GM18505 (cell line): ENCODE measurements at regions not wholly inside any gene's neighbourhood (a gene's known extent, or its start where the extent isn't known, plus 50 kb on each side); places are given as distances from the start of the nearest gene placed in this dataset.

Experiments used
- ATAC-seq: cut with Tn5 transposase; IDR thresholded peaks from one replicate; pipeline ENCODE4 v1.9.1; 2021; ENCODE audit not compliant: unreplicated experiment
- POLR2A ChIP-seq: IDR thresholded peaks from 4 replicates; pipeline ENCODE4 v1.6.1; 2011; ENCODE audit warnings: borderline replicate concordance; ENCODE audit not compliant: insufficient read depth, insufficient read length; ENCODE audit errors: extremely low read depth

DNA sequence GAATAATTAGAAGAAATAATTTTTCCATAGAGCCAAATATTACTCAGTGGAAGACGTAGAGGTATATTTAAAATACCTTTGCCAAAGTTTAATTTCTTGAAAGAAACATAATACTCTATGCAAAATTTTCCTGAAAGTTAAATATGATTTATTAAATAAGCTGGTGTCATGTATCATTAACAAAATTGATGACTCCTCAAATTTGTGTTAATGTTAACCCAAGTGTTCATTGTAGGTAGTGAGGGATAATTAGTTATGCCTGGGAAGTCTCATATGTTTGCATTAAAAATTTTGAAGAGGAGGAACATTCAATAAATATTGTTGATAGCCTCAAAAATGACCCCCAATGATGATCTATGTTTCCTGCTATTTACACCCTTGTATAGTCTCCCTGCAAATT, 292.7 kb upstream of the AMOT start:
- no peak for ATAC-seq
- TF ChIP-seq POLR2A = no peak

DNA sequence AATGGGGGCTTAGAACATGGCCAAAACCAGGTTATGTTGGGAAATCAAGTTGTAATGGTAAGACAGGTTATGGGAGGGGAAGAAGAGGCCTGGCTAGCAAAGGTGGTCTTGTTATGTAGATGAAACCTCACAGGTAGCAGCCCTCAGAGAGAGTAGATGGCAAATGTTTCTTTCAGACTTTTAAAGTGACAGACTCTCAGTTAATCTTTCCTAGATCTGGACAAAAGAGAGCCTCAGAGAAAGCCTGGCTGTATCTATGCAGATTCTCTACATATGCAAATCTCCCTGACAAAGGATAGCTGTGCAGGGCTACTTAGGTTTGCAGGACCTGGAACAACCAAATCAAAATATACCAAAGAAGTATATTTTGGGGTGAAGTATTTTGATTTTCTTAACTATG, 284.1 kb upstream of the AMOT start:
- no peak for ATAC-seq
- no peak for TF ChIP-seq POLR2A

DNA sequence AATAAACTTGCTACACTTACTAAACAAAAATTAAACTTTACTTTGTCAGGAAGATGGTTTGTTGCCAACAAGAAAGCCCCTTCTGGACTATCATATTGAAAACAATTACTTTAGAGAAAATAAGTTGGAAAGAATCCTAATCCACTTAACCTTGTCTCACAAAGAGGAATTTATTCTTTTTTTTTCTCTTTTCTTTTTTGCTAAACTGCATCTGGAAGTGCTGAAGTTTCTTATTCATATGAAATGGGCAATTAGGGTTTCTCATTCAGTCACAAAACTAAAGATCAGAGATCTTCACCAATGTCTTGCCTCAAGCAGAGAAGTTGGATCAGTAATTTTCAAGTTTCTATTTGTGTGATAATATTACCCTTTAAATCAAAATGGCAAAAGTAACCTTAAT, 234.9 kb upstream of the AMOT start:
- no peak for ATAC-seq
- no peak for TF ChIP-seq POLR2A

DNA sequence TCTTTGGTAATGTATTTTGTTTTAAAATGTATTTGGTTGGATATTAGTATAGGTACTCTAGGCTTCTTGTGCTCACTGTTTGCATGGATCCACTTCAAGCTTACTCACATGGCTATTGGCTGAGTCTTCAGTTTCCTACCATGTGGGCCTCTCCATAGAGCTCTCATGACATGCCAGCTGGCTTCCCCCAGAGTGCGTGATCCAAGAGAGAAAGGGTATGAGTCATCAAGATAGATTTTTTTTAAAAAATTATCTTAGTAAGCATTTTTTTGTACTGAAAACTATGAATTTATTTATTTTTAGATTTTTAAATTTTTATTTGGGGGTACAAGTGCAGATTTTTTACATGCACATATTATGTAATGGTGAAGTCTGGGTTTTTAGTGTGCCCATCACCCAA, 219.1 kb upstream of the AMOT start:
- TF ChIP-seq POLR2A = no peak
- no peak for ATAC-seq

DNA sequence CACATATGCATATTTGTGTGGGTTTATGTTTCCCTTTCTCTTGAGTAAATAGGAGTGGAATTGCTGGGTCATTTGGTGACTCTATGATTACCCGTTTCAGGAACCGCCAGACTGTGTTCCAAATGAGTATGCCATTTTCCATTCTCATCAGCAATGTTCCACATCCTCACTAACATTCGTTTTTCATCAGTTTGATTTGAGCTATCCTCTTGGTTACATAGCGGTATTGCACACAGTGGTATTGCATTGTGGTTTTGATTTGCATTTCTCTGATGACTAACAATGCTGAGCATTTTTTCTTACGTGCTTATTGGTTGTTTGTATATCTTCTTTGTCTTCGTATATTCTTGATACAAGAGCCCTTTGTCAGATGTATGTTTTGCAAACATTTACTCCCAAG, 218.0 kb upstream of the AMOT start:
- no peak for ATAC-seq
- TF ChIP-seq POLR2A = no peak

DNA sequence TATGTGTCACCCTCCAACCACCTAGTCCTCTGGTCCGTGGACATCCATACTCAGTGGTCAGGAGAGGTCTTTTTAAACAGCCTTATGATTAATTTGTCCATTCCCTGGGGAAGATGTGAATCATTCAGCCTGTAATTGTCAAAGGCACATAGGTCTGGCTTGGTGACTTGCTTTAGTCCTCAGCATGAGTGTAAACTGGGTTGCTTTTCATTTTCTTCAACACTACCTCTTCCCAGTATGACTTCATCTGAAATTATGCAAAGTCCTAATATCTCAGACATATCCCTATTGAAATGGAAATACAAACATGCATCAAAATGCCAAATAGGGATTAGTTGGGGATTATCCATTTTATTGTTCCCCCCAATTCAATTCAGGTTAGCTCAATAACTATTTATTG, 208.3 kb upstream of the AMOT start:
- no peak for TF ChIP-seq POLR2A
- no peak for ATAC-seq

DNA sequence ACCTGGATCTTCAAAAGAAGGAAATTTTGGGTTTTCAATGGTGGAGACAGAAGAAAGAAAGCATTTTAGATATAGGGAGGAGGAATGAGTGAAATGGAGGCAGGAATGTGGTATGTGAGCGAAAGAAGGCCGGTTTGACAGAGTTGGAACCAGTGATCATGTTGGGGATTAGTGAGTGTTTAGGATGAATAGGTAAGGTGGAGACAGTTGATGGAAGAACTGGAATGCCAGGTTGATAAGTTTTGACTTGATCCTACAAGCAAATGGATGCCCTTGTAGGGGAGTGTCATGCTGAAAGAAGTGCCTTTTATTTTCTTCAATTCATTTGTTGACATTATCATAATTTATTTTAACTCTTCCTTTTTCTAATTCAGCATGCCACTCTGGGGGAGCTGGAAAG, 207.8 kb upstream of the AMOT start:
- TF ChIP-seq POLR2A = no peak
- ATAC-seq = no peak

DNA sequence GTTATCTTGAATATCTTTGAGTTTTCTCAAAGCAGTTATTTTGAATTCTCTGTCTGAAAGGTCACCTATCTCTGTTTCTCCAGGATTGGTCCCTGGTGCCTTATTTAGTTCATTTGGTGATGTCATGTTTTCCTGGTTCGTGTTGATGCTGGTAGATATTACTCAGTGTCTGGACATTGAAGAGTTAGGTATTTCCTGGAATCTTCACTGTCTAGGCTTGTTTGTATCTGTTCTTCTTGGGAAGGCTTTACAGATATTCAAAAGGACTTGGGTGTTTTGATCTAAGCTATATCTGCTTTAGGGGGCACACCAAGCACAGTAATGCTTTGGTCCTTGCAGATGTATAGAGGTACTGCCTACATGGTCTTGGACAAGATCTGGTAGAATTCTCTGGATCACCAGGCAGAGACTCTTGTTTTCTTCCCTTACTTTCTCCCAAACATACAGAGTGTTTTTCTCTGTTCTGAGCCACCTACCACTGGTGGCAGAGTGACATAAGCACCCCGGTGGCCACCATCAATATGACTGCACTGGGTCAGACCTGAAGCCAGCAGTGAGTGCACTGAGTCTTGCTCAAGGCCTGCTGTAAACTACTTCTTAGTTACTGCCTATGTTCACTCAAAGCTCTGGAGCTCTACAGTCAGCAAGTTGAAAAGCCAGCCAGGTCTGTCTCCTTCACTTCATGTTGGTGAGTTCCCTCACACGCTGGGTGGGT, 193.5 kb upstream of the AMOT start:
- no peak for ATAC-seq

DNA sequence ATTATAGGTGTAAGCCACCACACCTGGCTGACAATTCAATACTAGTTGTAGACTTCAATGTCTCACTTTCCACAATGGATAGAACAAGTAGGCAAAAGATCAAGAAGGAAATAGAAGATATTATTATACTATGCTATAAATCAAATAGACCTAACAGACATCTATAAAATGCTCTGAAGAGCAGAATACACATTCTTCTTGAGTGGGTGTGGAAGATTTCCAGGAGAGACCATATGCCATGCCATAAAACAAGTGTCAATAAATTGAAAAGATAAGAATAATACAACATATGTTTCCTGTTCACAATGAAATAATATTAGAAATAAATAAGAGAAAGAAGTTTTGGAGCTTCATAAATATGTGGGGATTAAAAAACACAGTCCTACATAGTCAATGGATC, 179.3 kb upstream of the AMOT start:
- TF ChIP-seq POLR2A = no peak
- ATAC-seq = no peak

More for the DNA sequence above, 193.5 kb upstream of the AMOT start:
- TF ChIP-seq POLR2A = no peak

DNA sequence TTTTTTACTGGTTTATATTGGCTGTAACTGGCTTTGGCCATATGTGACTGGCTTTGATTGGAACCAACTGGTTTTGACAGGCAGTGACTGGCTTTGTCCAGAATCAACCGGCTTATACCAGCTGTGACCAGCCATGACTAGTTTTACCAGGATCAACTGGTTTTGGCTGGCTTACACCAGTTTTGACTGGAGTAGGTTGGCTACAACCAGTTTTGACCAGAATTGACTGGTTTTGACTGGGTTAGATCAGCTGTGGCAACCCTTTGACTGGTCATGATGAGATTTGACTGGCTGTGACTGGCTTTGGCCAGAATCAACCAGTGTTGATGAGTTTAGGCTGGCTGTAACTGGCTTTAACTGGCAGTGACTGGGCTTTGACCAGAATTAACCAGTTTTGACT, 169.2 kb upstream of the AMOT start:
- no peak for ATAC-seq
- no peak for TF ChIP-seq POLR2A

DNA sequence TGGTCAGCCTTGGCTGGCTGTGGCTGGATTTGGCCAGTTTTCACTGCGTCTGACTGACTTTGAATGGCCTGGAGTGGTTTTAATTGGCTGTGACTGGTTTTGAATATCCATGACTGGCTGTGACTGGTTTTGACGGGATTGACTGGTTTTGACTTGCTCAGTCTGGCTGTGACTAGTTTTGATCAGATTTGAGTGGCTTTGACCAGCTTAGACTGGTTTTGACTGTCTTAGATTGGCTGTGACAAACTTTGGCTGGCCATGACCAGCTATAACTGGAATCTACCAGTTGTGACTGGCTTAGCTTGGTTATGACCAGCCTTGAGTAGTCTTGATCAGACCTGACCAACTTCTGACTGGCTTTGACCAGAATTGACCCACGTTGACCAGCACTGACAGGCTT, 168.4 kb upstream of the AMOT start:
- no peak for ATAC-seq
- no peak for TF ChIP-seq POLR2A

DNA sequence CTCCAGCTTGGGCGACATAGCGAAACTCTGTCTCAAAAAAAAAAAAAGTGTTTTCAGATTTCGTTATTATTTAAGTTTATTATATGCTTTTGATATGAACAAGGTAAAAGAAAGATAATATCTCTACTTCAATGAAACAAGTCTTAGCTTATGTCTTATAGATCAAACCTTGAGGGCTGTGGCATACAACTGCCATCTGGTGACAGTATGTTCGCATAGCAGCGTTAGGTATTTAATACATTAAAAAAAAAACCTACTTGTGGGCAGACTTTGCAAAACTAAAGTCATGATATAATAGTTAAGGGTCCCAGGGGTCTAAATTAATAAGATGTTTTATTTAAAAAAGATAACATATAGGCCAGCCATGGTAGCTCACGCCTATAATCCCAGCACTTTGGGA, 161.2 kb upstream of the AMOT start:
- no peak for TF ChIP-seq POLR2A
- ATAC-seq = no peak

DNA sequence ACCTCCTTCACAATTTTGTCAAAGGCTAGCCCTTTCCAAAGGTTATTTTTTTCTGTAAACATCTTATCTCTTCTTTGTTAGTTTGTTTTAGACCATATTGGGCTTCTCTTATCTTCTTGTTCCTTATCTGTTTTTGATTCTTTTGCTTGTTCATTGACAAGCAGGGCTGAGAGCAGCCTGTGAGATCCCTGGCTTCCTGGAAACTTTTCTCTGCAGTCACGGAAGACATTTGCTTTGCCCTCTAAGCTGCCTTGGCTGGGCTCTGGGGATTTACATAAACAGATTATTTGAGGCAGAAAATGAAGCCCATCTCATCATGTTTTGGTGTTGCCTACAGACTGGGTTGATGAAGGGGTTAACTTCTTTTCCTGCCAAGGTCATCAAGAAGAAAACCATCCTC, 157.4 kb upstream of the AMOT start:
- TF ChIP-seq POLR2A = no peak
- no peak for ATAC-seq

DNA sequence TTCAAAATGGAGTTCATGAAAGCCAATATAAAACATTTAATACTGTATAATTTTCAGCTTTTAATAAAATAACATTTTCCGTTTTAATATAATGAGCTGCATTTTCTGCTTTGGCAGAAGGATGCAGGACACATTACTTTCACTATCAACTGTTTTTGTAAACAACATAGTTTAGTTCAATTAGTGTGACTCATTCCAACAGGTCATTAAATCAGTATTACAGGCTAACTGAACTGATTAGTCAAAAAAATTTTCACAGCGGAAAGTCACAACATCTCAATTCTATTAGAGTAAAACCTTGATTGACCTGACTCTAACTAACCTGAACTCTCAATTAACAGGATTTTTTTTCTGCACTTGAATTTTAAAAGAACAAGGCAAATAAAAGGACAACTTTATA, 151.2 kb upstream of the AMOT start:
- TF ChIP-seq POLR2A = no peak
- no peak for ATAC-seq

DNA sequence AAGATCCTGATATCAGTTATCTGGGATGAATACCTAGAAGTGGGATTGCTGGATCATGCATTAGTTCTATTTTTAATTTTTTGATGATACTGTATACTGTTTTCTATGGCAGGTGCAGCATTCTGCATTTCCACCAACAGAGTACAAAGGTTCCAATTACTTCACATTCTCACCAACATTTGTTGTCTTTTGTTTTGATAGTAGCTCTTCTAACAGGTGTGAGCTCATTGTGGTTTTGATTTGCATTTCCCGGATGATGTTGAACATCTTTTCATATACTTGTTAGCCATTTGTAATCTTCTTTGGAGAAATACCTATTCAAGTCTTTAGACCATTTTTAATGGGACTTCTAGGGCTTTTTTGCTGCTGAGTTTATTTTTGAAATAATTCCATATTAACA, 139.2 kb upstream of the AMOT start:
- no peak for ATAC-seq

More for the DNA sequence above, 139.2 kb upstream of the AMOT start:
- TF ChIP-seq POLR2A = no peak
